ENCODE measurements at regions not wholly inside any gene's neighbourhood (a gene's known extent, or its start where the extent isn't known, plus 50 kb on each side); places are given as distances from the start of the nearest gene placed in this dataset. TPM values are rescaled to one million over a fixed set of nuclear protein-coding genes. Genes with fewer than 3 reads are reported as not detected.

Small RNA genes lying in the stretch of these regions (small RNA-seq; reads per million reads assigned to genes)
- gene AC091895.1 (ENCODE audit: low replicate concordance): not detected
- not detected for gene AC091912.1 (ENCODE audit: low replicate concordance)
- not detected for gene AC091912.2 (ENCODE audit: low replicate concordance)
- gene AC091932.2 (ENCODE audit: low replicate concordance): not detected
- gene AC091932.4 (ENCODE audit: low replicate concordance): not detected
- not detected for gene AC091953.1 (ENCODE audit: low replicate concordance)
- not detected for gene AC091953.2 (ENCODE audit: low replicate concordance)
- gene AC091953.3 (ENCODE audit: low replicate concordance): not detected
- not detected for gene AC091953.5 (ENCODE audit: low replicate concordance)
- not detected for gene AC091965.3 (ENCODE audit: low replicate concordance)
- not detected for gene RNU1-76P (ENCODE audit: low replicate concordance)
